A549 (cell line): ENCODE measurements at regions not wholly inside any gene's neighbourhood (a gene's known extent, or its start where the extent isn't known, plus 50 kb on each side); places are given as distances from the start of the nearest gene placed in this dataset.
"Not testable (repeated sequence)": the region's sequence is repeated elsewhere in the genome, so short reads cannot be mapped to it uniquely, and the experiment has no call there.

Experiments used
- CBX2 ChIP-seq: fragments of 200-600 bp; sonication (generic); IDR thresholded peaks from 2 replicates; pipeline ENCODE4 v1.6.1; 2016; ENCODE audit warnings: low read depth, mild to moderate bottlenecking, borderline replicate concordance
- CBX8 ChIP-seq: fragments of 200-600 bp; sonication (generic); IDR thresholded peaks from 2 replicates; pipeline ENCODE4 v1.6.1; 2016
- CTCF ChIP-seq: fragments of >200 bp; sonication (Bioruptor Twin); formaldehyde crosslinking; IDR thresholded peaks from 3 replicates; pipeline ENCODE4 v1.5.1; 2016
- FOSL2 ChIP-seq, 2 experiments: fragments of 450-650 bp in 1 of 2; fragments of >200 bp in 1 of 2; sonication (Bioruptor Twin) in 1 of 2; formaldehyde crosslinking; IDR thresholded peaks; 2 replicates each; pipeline versions ENCODE4 v1.5.0 to v1.6.1; 2016 to 2020; ENCODE audit warnings: mild to moderate bottlenecking in 1 of 2, moderate library complexity in 1 of 2
- HMGXB4 ChIP-seq: fragments of 250-450 bp; sonication (Bioruptor Pico); IDR thresholded peaks from 2 replicates; pipeline ENCODE4 v1.5.0; 2021; ENCODE audit warnings: mild to moderate bottlenecking, moderate library complexity, borderline replicate concordance
- KDM1A ChIP-seq: fragments of 200-600 bp; sonication (generic); IDR thresholded peaks from 2 replicates; pipeline ENCODE4 v1.6.1; 2016; ENCODE audit warnings: low read depth, mild to moderate bottlenecking
- MAX ChIP-seq: IDR thresholded peaks from 2 replicates; pipeline ENCODE4 v1.6.1; 2012
- MYC ChIP-seq: IDR thresholded peaks from 2 replicates; pipeline ENCODE4 v1.6.1; 2012; ENCODE audit warnings: mild to moderate bottlenecking, inconsistent platforms, low read length, improper control_type of control experiment, borderline replicate concordance
- NFE2L2 ChIP-seq: fragments of 150-350 bp; conservative IDR thresholded peaks from 2 replicates; pipeline ENCODE4 v1.6.1; 2014; ENCODE audit warnings: low read length
- POLR2A ChIP-seq: IDR thresholded peaks from 2 replicates; pipeline ENCODE4 v1.6.1; 2012; ENCODE audit warnings: mild to moderate bottlenecking, low read length
- RCOR1 ChIP-seq: fragments of 150-350 bp; IDR thresholded peaks from 2 replicates; pipeline ENCODE4 v1.6.1; 2014; ENCODE audit warnings: antibody characterized with exemption, low read length, low read depth
- REST ChIP-seq: fragments of 200-600 bp; sonication (generic); IDR thresholded peaks from 2 replicates; pipeline ENCODE4 v1.6.1; 2016; ENCODE audit warnings: antibody characterized with exemption, mild to moderate bottlenecking, moderate library complexity
- SMC3 ChIP-seq: fragments of >200 bp; sonication (Bioruptor Twin); formaldehyde crosslinking; IDR thresholded peaks from 3 replicates; pipeline ENCODE4 v1.6.1; 2018; ENCODE audit warnings: inconsistent platforms
- TP53 ChIP-seq: fragments of 250-450 bp; sonication (Bioruptor Pico); IDR thresholded peaks from 2 replicates; pipeline ENCODE4 v1.5.0; 2021; ENCODE audit warnings: mild to moderate bottlenecking, moderate library complexity

- TF ChIP-seq MAX; FOSL2 (IDR thresholded peaks at IDR 0.05); FOSL2 (CRISPR knock-in tag; IDR thresholded peaks at IDR 0.05); CTCF; CBX8; TP53 (CRISPR knock-in tag); NFE2L2; POLR2A; CBX2; SMC3; KDM1A; REST; MYC; HMGXB4 (CRISPR knock-in tag); RCOR1: not testable (repeated sequence)
Observed at GRCh38 chr17:15856745-15857144, 88.2 kb upstream of the ADORA2B start.
